ENCODE measurements at regions not wholly inside any gene's neighbourhood (a gene's known extent, or its start where the extent isn't known, plus 50 kb on each side); places are given as distances from the start of the nearest gene placed in this dataset.
"Not testable (repeated sequence)": the region's sequence is repeated elsewhere in the genome, so short reads cannot be mapped to it uniquely, and the experiment has no call there.

GRCh38 chr3:11712646-11713045 is 68.9 kb upstream of the VGLL4 start:
- no peak overlapping the region for H3K4me3 ChIP-seq (ENCODE audit: low read depth, low read length)
- H3K9me3 ChIP-seq (ENCODE audit: control insufficient read depth, insufficient read depth, low read length): peaks cover 9% of the 10 kb centered on the region; the same call in 1 of the 2 replicates
- no peak overlapping the region for H3K27ac ChIP-seq (ENCODE audit: low read depth, low read length)
- ChIA-PET POLR2A (no interaction called here), CTCF (no interaction called here)
- H3K27me3 ChIP-seq (ENCODE audit: control insufficient read depth, insufficient read depth, low read length): no peaks in the 10 kb centered on the region
- TF ChIP-seq, protein P1, sequence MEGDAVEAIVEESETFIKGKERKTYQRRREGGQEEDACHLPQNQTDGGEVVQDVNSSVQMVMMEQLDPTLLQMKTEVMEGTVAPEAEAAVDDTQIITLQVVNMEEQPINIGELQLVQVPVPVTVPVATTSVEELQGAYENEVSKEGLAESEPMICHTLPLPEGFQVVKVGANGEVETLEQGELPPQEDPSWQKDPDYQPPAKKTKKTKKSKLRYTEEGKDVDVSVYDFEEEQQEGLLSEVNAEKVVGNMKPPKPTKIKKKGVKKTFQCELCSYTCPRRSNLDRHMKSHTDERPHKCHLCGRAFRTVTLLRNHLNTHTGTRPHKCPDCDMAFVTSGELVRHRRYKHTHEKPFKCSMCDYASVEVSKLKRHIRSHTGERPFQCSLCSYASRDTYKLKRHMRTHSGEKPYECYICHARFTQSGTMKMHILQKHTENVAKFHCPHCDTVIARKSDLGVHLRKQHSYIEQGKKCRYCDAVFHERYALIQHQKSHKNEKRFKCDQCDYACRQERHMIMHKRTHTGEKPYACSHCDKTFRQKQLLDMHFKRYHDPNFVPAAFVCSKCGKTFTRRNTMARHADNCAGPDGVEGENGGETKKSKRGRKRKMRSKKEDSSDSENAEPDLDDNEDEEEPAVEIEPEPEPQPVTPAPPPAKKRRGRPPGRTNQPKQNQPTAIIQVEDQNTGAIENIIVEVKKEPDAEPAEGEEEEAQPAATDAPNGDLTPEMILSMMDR (IDR thresholded peaks at IDR 0.05; ENCODE audit: low read depth, low read length): no peak
- no peak for DNase-seq (ENCODE audit: low read depth, low spot score)

DNA sequence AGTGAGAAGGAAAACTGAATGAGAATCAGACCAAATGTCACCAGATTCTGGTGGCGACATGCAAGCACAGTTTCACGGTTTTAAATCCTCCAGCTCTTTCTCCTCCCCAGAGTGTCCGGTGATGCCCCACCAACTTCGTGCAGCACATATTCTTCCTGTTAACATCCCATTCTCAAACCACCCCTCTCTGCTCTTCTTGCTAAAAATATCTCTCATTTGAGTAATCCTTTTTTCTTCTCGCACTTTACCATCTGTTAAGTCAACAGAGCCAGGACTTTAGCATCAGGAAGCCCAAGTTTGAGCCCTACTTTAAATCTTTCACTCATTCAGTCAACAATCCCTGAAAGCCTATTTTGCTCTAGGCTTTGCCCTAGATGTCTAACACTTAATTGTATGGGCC is 68.2 kb upstream of the VGLL4 start:
- POLR2A ChIA-PET: interaction anchor here (0.6 kb wide), 1 partner anchor 563 kb away, joined by 6 read pairs; no protein-coding TSS in a partner anchor
- CTCF ChIA-PET: no interaction called here
- DNase-seq (ENCODE audit: low read depth, low spot score): no peak
- no peak overlapping the region for H3K4me3 ChIP-seq (ENCODE audit: low read depth, low read length)
- peaks cover 9% of the 10 kb centered on the region; the same call in 1 of the 2 replicates for H3K9me3 ChIP-seq (ENCODE audit: control insufficient read depth, insufficient read depth, low read length)
- no peaks in the 10 kb centered on the region for H3K27me3 ChIP-seq (ENCODE audit: control insufficient read depth, insufficient read depth, low read length)
- no peak overlapping the region for H3K27ac ChIP-seq (ENCODE audit: low read depth, low read length)
- TF ChIP-seq, protein P1 (IDR thresholded peaks at IDR 0.05; ENCODE audit: low read depth, low read length): no peak

DNA sequence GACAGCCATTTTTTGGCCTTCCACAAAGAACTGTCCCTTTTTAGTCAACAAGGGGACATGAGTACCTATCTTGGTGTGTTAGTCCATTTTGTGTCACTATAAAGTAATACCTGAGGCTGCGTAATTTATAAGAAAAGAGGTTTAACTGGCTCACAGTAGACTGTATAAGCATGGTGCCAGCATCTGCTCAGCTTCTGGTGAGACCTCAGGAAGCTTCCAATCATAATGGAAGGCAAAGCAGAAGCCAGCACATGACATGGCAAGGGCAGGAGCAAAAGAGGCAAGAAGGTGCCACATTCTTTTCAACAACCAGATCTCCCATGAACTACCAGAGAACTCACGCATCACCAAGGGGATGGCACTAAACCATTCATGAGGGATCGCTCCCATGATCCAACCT is 66.1 kb upstream of the VGLL4 start:
- DNase-seq (ENCODE audit: low read depth, low spot score): no peak
- H3K27me3 ChIP-seq (ENCODE audit: control insufficient read depth, insufficient read depth, low read length): no peaks in the 10 kb centered on the region
- ChIA-PET CTCF (no interaction called here), POLR2A (no interaction called here)
- no peak overlapping the region for H3K4me3 ChIP-seq (ENCODE audit: low read depth, low read length)
- peaks cover 14% of the 10 kb centered on the region for H3K9me3 ChIP-seq (ENCODE audit: control insufficient read depth, insufficient read depth, low read length)
- TF ChIP-seq, protein P1 (IDR thresholded peaks at IDR 0.05; ENCODE audit: low read depth, low read length): no peak
- H3K27ac ChIP-seq (ENCODE audit: low read depth, low read length): no peak overlapping the region

- CTCF ChIA-PET; H3K27me3 ChIP-seq (ENCODE audit: control insufficient read depth, insufficient read depth, low read length); H3K4me3 ChIP-seq (ENCODE audit: low read depth, low read length); H3K27ac ChIP-seq (ENCODE audit: low read depth, low read length); DNase-seq (ENCODE audit: low read depth, low spot score): not testable (repeated sequence)
- peaks cover 14% of the 10 kb centered on the region for H3K9me3 ChIP-seq (ENCODE audit: control insufficient read depth, insufficient read depth, low read length)
- POLR2A ChIA-PET: interaction anchor here (0.5 to 0.7 kb wide), 2 partner anchors 268 to 1108 kb away, joined by 4 to 9 read pairs; no protein-coding TSS in a partner anchor
These were observed 63.4 kb upstream of the VGLL4 start for GRCh38 chr3:11707084-11707483.

DNA sequence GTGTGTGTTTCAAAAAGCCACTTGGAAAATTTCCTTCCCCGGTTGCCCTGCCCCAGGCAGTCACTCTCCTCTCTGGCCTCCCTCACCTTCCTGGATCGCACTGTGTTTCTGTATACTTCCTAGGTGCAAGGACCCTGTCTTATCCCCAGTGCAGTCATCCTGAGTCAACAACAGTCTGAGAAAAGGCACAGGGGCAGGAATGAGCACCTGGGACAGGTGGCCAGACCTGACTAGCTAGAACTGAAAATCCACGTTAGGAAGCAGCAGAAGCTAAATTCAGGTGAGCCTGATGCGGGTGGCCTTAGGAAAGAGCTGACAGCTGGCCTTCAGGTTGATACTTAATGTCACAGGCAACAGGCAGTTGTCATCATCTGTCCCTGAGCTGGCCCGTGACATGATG is 62.9 kb upstream of the VGLL4 start:
- no peak for DNase-seq (ENCODE audit: low read depth, low spot score)
- no peak overlapping the region for H3K27ac ChIP-seq (ENCODE audit: low read depth, low read length)
- H3K4me3 ChIP-seq (ENCODE audit: low read depth, low read length): no peak overlapping the region
- no peaks in the 10 kb centered on the region for H3K27me3 ChIP-seq (ENCODE audit: control insufficient read depth, insufficient read depth, low read length)
- ChIA-PET CTCF (no interaction called here), POLR2A (interaction anchor here (0.5 to 0.7 kb wide), 2 partner anchors 268 to 1109 kb away, joined by 4 to 9 read pairs; no protein-coding TSS in a partner anchor)
- H3K9me3 ChIP-seq (ENCODE audit: control insufficient read depth, insufficient read depth, low read length): peaks cover 14% of the 10 kb centered on the region
- TF ChIP-seq, protein P1 (IDR thresholded peaks at IDR 0.05; ENCODE audit: low read depth, low read length): no peak

DNA sequence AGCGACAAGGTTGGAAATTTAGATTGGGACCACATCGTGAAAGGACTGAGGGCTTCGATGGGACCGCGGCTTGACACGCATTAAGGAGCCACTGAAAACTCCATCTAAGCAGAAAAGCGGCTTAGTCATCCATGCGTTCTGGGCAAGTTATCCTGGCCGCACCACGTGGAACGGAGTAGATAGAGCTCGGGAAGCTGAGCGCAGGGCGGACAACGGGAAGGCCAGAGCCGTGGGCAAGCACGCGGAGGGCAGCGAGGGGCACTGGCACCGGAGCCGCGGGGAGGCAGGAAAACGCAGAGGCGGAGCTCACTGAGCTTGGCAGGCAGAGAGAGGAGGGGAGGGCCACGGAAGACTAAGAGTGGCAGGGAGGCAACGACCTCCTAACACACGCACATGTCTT is 61.3 kb upstream of the VGLL4 start:
- DNase-seq (ENCODE audit: low read depth, low spot score): no peak
- ChIA-PET CTCF (no interaction called here), POLR2A (no interaction called here)
- H3K27ac ChIP-seq (ENCODE audit: low read depth, low read length): no peak overlapping the region
- no peaks in the 10 kb centered on the region for H3K27me3 ChIP-seq (ENCODE audit: control insufficient read depth, insufficient read depth, low read length)
- peaks cover 8% of the 10 kb centered on the region for H3K9me3 ChIP-seq (ENCODE audit: control insufficient read depth, insufficient read depth, low read length)
- no peak overlapping the region for H3K4me3 ChIP-seq (ENCODE audit: low read depth, low read length)
- TF ChIP-seq, protein P1 (IDR thresholded peaks at IDR 0.05; ENCODE audit: low read depth, low read length): no peak

Measured in AG04450 (cell line).